ENCODE measurements at regions not wholly inside any gene's neighbourhood (a gene's known extent, or its start where the extent isn't known, plus 50 kb on each side); places are given as distances from the start of the nearest gene placed in this dataset.

DNA sequence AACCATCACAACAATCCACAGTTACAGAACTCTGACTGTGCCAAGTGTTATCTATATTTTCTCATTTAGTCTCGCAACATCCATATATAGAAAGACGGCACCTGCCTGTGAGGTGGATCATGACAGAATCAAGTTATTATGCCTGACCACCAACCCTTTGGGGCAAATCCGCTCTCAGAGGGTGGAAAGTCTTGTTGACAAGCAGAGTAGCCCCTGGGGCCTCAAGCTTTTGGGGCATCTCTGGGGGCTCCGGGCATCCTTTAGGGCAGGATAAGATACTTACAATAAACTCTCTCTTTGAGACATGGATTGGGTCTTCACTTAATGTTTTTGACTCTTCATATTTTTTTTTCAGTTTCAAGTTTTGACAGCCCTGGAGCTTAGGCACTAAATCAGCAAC is 150.5 kb upstream of the NAV2 start:
- peak; percentile 26 for DNase-seq (ENCODE audit: low spot score)
- Histone ChIP-seq H3K27me3 (no peaks in the 10 kb centered on the region), H3K4me1 (peaks cover 0 to 14% of the 10 kb centered on the region in 2 donors), H3K9me3 (no peaks in the 10 kb centered on the region), H3K36me3 (no peaks in the 10 kb centered on the region), H3K27ac (no peak overlapping the region), H3K4me3 (no peak overlapping the region)
- TF ChIP-seq, protein P1, sequence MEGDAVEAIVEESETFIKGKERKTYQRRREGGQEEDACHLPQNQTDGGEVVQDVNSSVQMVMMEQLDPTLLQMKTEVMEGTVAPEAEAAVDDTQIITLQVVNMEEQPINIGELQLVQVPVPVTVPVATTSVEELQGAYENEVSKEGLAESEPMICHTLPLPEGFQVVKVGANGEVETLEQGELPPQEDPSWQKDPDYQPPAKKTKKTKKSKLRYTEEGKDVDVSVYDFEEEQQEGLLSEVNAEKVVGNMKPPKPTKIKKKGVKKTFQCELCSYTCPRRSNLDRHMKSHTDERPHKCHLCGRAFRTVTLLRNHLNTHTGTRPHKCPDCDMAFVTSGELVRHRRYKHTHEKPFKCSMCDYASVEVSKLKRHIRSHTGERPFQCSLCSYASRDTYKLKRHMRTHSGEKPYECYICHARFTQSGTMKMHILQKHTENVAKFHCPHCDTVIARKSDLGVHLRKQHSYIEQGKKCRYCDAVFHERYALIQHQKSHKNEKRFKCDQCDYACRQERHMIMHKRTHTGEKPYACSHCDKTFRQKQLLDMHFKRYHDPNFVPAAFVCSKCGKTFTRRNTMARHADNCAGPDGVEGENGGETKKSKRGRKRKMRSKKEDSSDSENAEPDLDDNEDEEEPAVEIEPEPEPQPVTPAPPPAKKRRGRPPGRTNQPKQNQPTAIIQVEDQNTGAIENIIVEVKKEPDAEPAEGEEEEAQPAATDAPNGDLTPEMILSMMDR (IDR thresholded peaks at IDR 0.05): no peak

DNA sequence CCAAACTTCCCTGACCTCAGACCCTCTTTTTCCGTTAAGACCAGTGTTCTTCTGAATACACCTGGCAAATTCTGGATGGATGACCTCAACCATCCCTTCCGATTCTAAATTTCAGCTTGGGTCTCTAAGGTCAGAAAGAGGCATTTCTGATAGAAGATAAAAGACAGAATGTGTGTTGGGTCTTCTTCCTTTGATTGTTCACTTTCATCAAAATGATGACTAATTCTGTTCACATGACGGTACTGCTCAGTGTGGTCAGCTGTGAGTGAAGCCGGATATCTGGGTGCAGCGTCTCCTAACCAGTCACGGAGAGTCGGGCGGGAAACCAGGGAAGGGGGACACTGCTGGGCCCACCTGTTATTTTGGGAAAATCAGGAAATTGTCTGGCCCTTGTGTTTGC is 151.6 kb upstream of the NAV2 start:
- Histone ChIP-seq H3K9me3 (no peaks in the 10 kb centered on the region), H3K27me3 (no peaks in the 10 kb centered on the region), H3K4me3 (no peak overlapping the region), H3K4me1 (peaks cover 0 to 14% of the 10 kb centered on the region in 2 donors), H3K36me3 (no peaks in the 10 kb centered on the region), H3K27ac (no peak overlapping the region)
- TF ChIP-seq, protein P1 (IDR thresholded peaks at IDR 0.05): no peak
- DNase-seq (ENCODE audit: low spot score): no peak

DNA sequence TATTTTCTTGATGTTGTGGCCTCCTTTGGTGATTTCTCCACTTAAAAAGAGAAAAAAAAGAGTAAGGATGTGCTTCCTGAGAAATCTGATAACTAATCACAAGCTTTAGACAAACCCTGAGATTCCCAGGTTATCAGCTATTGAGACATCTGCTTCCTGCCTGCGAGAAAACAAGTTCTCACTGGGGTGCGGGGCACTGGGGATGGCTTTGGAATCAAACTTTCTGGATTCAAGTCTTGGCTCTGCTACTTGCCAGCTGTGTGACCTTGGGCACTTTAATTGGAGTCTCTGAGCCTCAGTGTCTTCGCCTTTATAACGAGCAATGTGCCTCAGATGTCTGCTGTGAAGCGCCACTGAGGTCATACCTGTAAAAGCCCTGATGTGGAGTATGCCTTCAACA is 152.5 kb upstream of the NAV2 start:
- TF ChIP-seq, protein P1 (IDR thresholded peaks at IDR 0.05): no peak
- Histone ChIP-seq H3K4me1 (peaks cover 0 to 14% of the 10 kb centered on the region in 2 donors), H3K27ac (no peak overlapping the region), H3K27me3 (no peaks in the 10 kb centered on the region), H3K4me3 (no peak overlapping the region), H3K36me3 (no peaks in the 10 kb centered on the region), H3K9me3 (no peaks in the 10 kb centered on the region)
- peak; percentile 46 for DNase-seq (ENCODE audit: low spot score)

DNA sequence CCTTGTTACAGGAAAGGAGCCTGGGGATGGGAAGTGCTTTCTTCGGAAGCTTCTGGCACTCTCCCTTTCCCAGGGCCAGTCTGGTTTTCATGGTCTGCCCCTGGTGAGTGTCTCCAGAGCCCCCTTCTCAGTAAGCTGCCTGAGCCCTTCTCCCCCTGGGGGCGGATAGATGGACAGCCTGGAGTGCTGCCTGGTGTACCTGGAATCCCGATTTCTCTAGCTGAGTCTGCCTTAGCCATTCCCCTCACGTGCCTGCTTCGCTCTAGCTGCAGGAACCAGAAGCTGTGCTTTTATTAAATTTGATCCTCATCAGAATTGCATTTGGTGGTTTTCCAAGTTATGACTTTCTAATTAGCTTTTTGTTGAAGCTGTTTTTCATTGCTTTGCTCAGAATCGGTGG is 152.9 kb upstream of the NAV2 start:
- H3K27me3 ChIP-seq: no peaks in the 10 kb centered on the region
- peaks cover 0 to 14% of the 10 kb centered on the region in 2 donors for H3K4me1 ChIP-seq
- H3K9me3 ChIP-seq: no peaks in the 10 kb centered on the region
- H3K27ac ChIP-seq: no peak overlapping the region
- no peak overlapping the region for H3K4me3 ChIP-seq
- TF ChIP-seq, protein P1 (IDR thresholded peaks at IDR 0.05): no peak
- H3K36me3 ChIP-seq: no peaks in the 10 kb centered on the region
- peak; percentile 49 for DNase-seq (ENCODE audit: low spot score)

DNA sequence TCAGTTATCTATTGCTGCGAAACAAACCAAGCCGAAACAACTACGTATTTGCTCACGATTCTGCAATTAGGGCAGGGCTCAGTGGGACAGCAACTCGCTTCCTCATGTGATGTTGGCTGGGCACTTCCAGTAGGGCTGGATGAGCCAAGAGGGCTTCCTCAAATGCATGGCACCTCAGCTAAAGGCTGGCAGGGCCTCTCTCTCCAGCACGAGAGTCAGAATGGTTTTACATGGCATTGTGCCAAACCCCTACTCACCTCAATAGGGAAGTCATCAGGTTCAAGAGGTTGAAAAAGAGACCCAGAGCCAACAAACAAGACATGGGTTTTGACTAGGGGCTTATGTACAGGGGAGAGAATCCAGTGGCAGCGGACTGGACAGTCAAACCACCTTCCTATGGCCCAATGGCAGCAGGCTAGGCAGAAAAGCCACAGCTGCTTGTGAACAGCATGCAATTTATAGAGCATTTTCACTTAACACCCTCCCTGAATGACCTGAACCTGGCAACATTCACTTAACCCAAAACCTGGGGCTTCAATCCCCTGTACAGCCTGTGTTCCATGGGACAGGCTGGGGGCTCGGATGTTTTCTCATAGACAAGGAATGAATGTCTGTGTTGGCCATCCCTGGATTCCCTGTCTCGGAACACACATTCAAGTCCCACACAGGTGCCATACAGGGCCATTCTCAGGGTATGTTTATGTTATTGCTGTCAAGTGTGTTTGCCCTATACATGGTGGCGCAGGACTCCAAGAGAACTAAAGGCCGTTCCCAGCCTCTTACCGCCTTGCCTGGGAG is 154.2 kb upstream of the NAV2 start:
- DNase-seq (ENCODE audit: low spot score): no peak
- TF ChIP-seq, protein P1 (IDR thresholded peaks at IDR 0.05): no peak
- Histone ChIP-seq H3K9me3 (no peaks in the 10 kb centered on the region), H3K36me3 (no peaks in the 10 kb centered on the region), H3K4me1 (peaks cover 0 to 12% of the 10 kb centered on the region in 2 donors), H3K27me3 (no peaks in the 10 kb centered on the region), H3K4me3 (no peak overlapping the region), H3K27ac (no peak overlapping the region)

DNA sequence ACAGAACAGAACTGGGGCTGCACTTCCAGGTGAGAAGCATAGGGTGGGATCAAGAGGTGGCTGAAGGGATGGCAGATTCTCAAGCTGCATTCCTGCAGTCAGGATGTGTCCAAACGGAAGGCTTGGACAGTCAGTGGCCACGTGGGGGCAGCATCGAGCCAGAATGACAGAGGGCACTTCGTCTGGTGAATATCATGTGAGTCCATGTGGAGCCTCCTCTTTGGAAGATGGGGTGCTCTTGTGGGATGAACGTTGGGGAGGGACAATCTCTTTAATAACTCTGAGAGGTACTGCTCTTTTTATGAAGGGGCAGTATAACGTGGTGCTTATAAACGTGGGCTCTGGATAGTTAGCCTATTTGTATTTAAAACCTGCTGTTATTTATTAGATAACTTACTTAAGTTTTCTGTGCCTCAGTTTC is 154.9 kb upstream of the NAV2 start:
- no peaks in the 10 kb centered on the region for H3K9me3 ChIP-seq
- no peaks in the 10 kb centered on the region for H3K36me3 ChIP-seq
- peaks cover 0 to 12% of the 10 kb centered on the region in 2 donors for H3K4me1 ChIP-seq
- H3K4me3 ChIP-seq: no peak overlapping the region
- H3K27ac ChIP-seq: no peak overlapping the region
- TF ChIP-seq, protein P1 (IDR thresholded peaks at IDR 0.05): peak; percentile 74 to 91
- no peaks in the 10 kb centered on the region for H3K27me3 ChIP-seq
- peak; percentile 87 for DNase-seq (ENCODE audit: low spot score)

Measured in right atrium auricular region (tissue), 2 donors.